H1 (cell line): ENCODE measurements at regions not wholly inside any gene's neighbourhood (a gene's known extent, or its start where the extent isn't known, plus 50 kb on each side); places are given as distances from the start of the nearest gene placed in this dataset.

Experiments
- ATF2 ChIP-seq: IDR thresholded peaks from 2 replicates; pipeline ENCODE4 v1.6.1; 2012; ENCODE audit warnings: low read length, inconsistent platforms
- BACH1 ChIP-seq: IDR thresholded peaks from 2 replicates; pipeline ENCODE4 v1.6.1; 2012; ENCODE audit warnings: low read length, improper control_type of control experiment
- BRCA1 ChIP-seq: IDR thresholded peaks from 2 replicates; pipeline ENCODE4 v1.6.1; 2012; ENCODE audit warnings: low read depth, low read length, improper control_type of control experiment
- CEBPB ChIP-seq: IDR thresholded peaks from 2 replicates; pipeline ENCODE4 v1.6.1; 2012; ENCODE audit warnings: low read depth, low read length
- CHD7 ChIP-seq: fragments of 300-600 bp; sonication (generic); IDR thresholded peaks from 2 replicates; pipeline ENCODE4 v1.7.1; 2012; ENCODE audit warnings: low read length, moderate library complexity, mild to moderate bottlenecking, inconsistent platforms; ENCODE audit not compliant: insufficient replicate concordance
- FOSL1 ChIP-seq: IDR thresholded peaks from 2 replicates; pipeline ENCODE4 v1.6.1; 2011; ENCODE audit warnings: mild to moderate bottlenecking, low read depth, low read length, moderate library complexity; ENCODE audit not compliant: insufficient read depth
- GTF2F1 ChIP-seq: IDR thresholded peaks from 2 replicates; pipeline ENCODE4 v1.6.1; 2012; ENCODE audit warnings: low read depth, low read length, improper control_type of control experiment, borderline replicate concordance
- MAFK ChIP-seq: IDR thresholded peaks from 2 replicates; pipeline ENCODE4 v1.6.1; 2012; ENCODE audit warnings: low read depth, mild to moderate bottlenecking, improper control_type of control experiment, low read length
- NANOG ChIP-seq: IDR thresholded peaks from 2 replicates; pipeline ENCODE4 v1.6.1; 2011; ENCODE audit warnings: low read length, low read depth, mild to moderate bottlenecking, inconsistent platforms; ENCODE audit not compliant: insufficient read depth, poor library complexity, severe bottlenecking
- SIRT6 ChIP-seq: IDR thresholded peaks from one replicate; pipeline ENCODE4 v1.7.1; 2012; ENCODE audit warnings: low read length, inconsistent platforms
- YY1 ChIP-seq: IDR thresholded peaks from 2 replicates; pipeline ENCODE4 v1.6.1; 2011; ENCODE audit warnings: low read depth, mild to moderate bottlenecking, low read length

- TF ChIP-seq CHD7 (no peak), GTF2F1 (no peak), MAFK (no peak), BACH1 (no peak), CEBPB (no peak), SIRT6 (no peak), NANOG (no peak), FOSL1 (no peak), BRCA1 (no peak), YY1 (no peak), ATF2 (no peak)
These were observed 153.1 kb downstream of the BRD1 start (continued) for GRCh38 chr22:49674479-49675050.
